GM12878 (cell line): ENCODE measurements at regions not wholly inside any gene's neighbourhood (a gene's known extent, or its start where the extent isn't known, plus 50 kb on each side); places are given as distances from the start of the nearest gene placed in this dataset.

Experiments used
- ATAC-seq: fragments of 200-7000 bp; cut with Tn5 transposase; 3 replicates; pipeline ENCODE4 v1.9.1; 2020; ENCODE audit warnings: mild to moderate bottlenecking, moderate library complexity
- BruUV-seq: library from RNA; stranded (reverse); fragments of 400-500 nt; replicated peaks from 2 replicates; lab custom pipeline; 2021; lab: Mats Ljungman, UMichigan
- CTCF ChIA-PET: fragments of 300-600 bp; sonication (Branson Sonifier 250); formaldehyde crosslinking; extraction: SDS; loops from one replicate; lab custom pipeline; 2021; ENCODE audit warnings: inconsistent platforms; lab: Yijun Ruan, JAX
- POLR2A ChIA-PET: fragments of 350-600 bp; formaldehyde crosslinking; extraction: SDS; loops from one replicate; lab custom pipeline; 2021; ENCODE audit warnings: inconsistent platforms; lab: Charles Lee
- RAD21 ChIA-PET: fragments of 300-600 bp; sonication (Branson Sonifier 250); formaldehyde crosslinking; loops from one replicate; lab custom pipeline; 2023; ENCODE audit warnings: antibody characterized with exemption; ENCODE audit not compliant: unreplicated experiment; lab: Charles Lee
- SMC1A ChIA-PET: fragments of 300-600 bp; sonication (Branson Sonifier 250); formaldehyde crosslinking; loops from one replicate; lab custom pipeline; 2023; ENCODE audit not compliant: unreplicated experiment, uncharacterized antibody; lab: Charles Lee
- DNase-seq: peaks from one replicate; pipeline ENCODE4 v3.0.0-alpha.2; 2011; ENCODE audit warnings: low read depth, low spot score
- FAIRE-seq: peaks from 3 replicates; lab custom pipeline; 2011; peaks lifted over from hg19 to GRCh38; lab: Jason Lieb, UNC
- H2AFZ ChIP-seq: 2 replicates; pipeline ENCODE4 v1.6.0; 2011; ENCODE audit warnings: low read depth, low read length, control low read depth; ENCODE audit not compliant: control insufficient read depth
- H3K27ac ChIP-seq: 2 replicates; pipeline ENCODE4 v1.5.1; 2011; ENCODE audit warnings: control low read depth; ENCODE audit not compliant: control insufficient read depth, insufficient read depth
- H3K27me3 ChIP-seq, 2 experiments: replicated peaks in 1 of 2; 2 replicates each; pipeline versions ENCODE4 v1.6.0 to v1.6.1; 2011; ENCODE audit warnings: low read length in 1 of 2; ENCODE audit not compliant: control insufficient read depth in 2 of 2, insufficient read depth in 2 of 2
- H3K36me3 ChIP-seq, 2 experiments: 2 replicates each; pipeline ENCODE4 v1.5.1; 2011; ENCODE audit warnings: low read length in 1 of 2; ENCODE audit not compliant: control insufficient read depth in 2 of 2, insufficient read depth in 2 of 2
- H3K4me1 ChIP-seq: 2 replicates; pipeline ENCODE4 v1.6.1; 2011; ENCODE audit warnings: mild to moderate bottlenecking, low read length, moderate library complexity, mixed read lengths; ENCODE audit not compliant: control insufficient read depth, insufficient read depth
- H3K4me2 ChIP-seq: 2 replicates; pipeline ENCODE4 v1.6.0; 2011; ENCODE audit warnings: control low read depth; ENCODE audit not compliant: control insufficient read depth, insufficient read depth
- H3K4me3 ChIP-seq: fragments of 200-600 bp; sonication (generic); 2 replicates; pipeline ENCODE4 v1.5.1; 2016
- H3K79me2 ChIP-seq: 2 replicates; pipeline ENCODE4 v1.6.0; 2011; ENCODE audit warnings: low read length; ENCODE audit not compliant: control insufficient read depth, insufficient read depth
- H3K9ac ChIP-seq: 2 replicates; pipeline ENCODE4 v1.8.0; 2011; ENCODE audit warnings: low read length, control low read depth, mixed read lengths; ENCODE audit not compliant: control insufficient read depth, insufficient read depth
- H3K9me3 ChIP-seq: replicated peaks from 3 replicates; pipeline ENCODE4 v1.5.1; 2011; ENCODE audit warnings: mild to moderate bottlenecking, low read length; ENCODE audit not compliant: control insufficient read depth, insufficient read depth
- H4K20me1 ChIP-seq: 2 replicates; pipeline ENCODE4 v1.6.0; 2011; ENCODE audit not compliant: control insufficient read depth, insufficient read depth
- CHD4 ChIP-seq: fragments of 200-600 bp; sonication (generic); IDR thresholded peaks from 2 replicates; pipeline ENCODE4 v1.6.1; 2016; ENCODE audit warnings: mild to moderate bottlenecking
- ETV6 ChIP-seq, 2 experiments: fragments of 450-650 bp in 1 of 2; IDR thresholded peaks in 1 of 2; conservative IDR thresholded peaks in 1 of 2; 2 replicates each; pipeline ENCODE4 v1.6.1; 2014; ENCODE audit warnings: antibody characterized with exemption in 1 of 2, borderline replicate concordance in 1 of 2, low read depth in 1 of 2, mild to moderate bottlenecking in 1 of 2, moderate library complexity in 1 of 2
- FOXK2 ChIP-seq: fragments of 450-650 bp; IDR thresholded peaks from 2 replicates; pipeline ENCODE4 v1.6.1; 2017; ENCODE audit warnings: mild to moderate bottlenecking, moderate library complexity
- KAT2A ChIP-seq: conservative IDR thresholded peaks from 2 replicates; pipeline ENCODE4 v1.6.1; 2011; ENCODE audit warnings: low read depth, low read length; ENCODE audit not compliant: control insufficient read depth
- MXI1 ChIP-seq: fragments of 150-350 bp; IDR thresholded peaks from 2 replicates; pipeline ENCODE4 v1.6.1; 2011; ENCODE audit warnings: low read depth, mild to moderate bottlenecking, inconsistent platforms, low read length, improper control_type of control experiment
- NR2F1 ChIP-seq: fragments of 450-650 bp; conservative IDR thresholded peaks from 2 replicates; pipeline ENCODE4 v1.6.1; 2017; ENCODE audit warnings: mild to moderate bottlenecking
- NRF1 ChIP-seq: conservative IDR thresholded peaks from 2 replicates; pipeline ENCODE4 v1.6.1; 2011; ENCODE audit warnings: mild to moderate bottlenecking, low read depth, low read length, improper control_type of control experiment
- POLR2A ChIP-seq: IDR thresholded peaks from 2 replicates; pipeline ENCODE4 v1.6.1; 2011; ENCODE audit warnings: low read depth, mild to moderate bottlenecking, low read length
- RFX5 ChIP-seq: IDR thresholded peaks from 2 replicates; pipeline ENCODE4 v1.6.1; 2011; ENCODE audit warnings: low read depth, low read length, improper control_type of control experiment
- SIN3A ChIP-seq: IDR thresholded peaks from 2 replicates; pipeline ENCODE4 v1.6.1; 2012; ENCODE audit warnings: low read depth, low read length, improper control_type of control experiment
- SIX5 ChIP-seq: IDR thresholded peaks from 2 replicates; pipeline ENCODE4 v1.6.1; 2011; ENCODE audit warnings: mild to moderate bottlenecking, low read depth, low read length, moderate library complexity; ENCODE audit not compliant: severe bottlenecking
- WGBS: methylation state at CpG from one replicate; pipeline ENCODE4 v1.1.6; 2016; ENCODE audit warnings: low lambda C conversion rate; ENCODE audit not compliant: insufficient replicate concordance, insufficient coverage; ENCODE audit errors: missing lambda C conversion rate; 5-methylcytosine and 5-hydroxymethylcytosine counted together
- in situ Hi-C: fragments of 300-500 bp; cut with MboI; formaldehyde crosslinking; loops from 9 replicates; pipeline ENCODE4 v1.14.3; 2018; ENCODE audit warnings: mixed read lengths
- intact Hi-C: fragments of 100-400 bp; cut with micrococcal nuclease; formaldehyde crosslinking; loops from one replicate; pipeline ENCODE4 v1.14.2; 2022; ENCODE audit not compliant: unreplicated experiment
- TF ChIP-seq, protein P1 (sequence below): fragments of 450-650 bp; IDR thresholded peaks from 2 replicates; pipeline ENCODE4 v1.6.1; 2017; ENCODE audit warnings: mild to moderate bottlenecking, moderate library complexity

DNA sequence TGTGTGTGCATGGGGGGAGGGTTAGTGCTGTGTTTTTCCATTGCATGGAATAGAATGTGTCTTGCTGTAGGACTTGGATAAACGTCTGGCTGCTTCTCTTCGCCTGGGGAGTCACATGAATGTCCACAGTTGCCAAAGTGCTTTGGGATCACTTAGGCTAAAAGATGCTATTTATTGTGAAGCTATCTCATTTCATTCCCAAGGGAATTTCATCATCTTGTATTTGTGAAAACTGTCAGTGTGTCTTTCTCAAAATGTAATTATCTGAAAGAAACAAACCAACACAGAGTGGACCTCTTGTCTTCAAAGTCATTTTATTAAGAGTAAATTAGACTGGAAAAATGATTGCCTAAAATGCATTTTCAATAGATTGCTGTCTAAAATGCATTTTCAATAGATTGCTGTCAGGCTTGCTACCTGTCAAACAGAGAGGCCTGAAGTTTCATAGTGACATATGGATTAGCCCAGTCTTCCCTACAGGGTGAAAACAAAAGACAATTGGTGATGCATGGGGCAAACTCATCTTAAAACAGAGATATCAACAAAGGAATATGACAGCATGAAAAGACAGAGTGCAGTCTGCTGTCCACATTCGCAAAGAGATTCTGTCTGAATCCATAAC, 117.1 kb upstream of the GOLIM4 start:
- H3K9me3 ChIP-seq: no peaks in the 10 kb centered on the region
- ChIA-PET CTCF (interaction anchor here (0.6 to 3.5 kb wide), 8 partner anchors 111 to 691 kb away, joined by 3 to 59 read pairs (median 4); no protein-coding TSS in a partner anchor), SMC1A (interaction anchor here (0.5 to 3.4 kb wide), 5 partner anchors 405 to 668 kb away, joined by 3 to 37 read pairs (median 6); no protein-coding TSS in a partner anchor), RAD21 (interaction anchor here (1.9 to 2.0 kb wide), 4 partner anchors 38 to 635 kb away, joined by 7 to 27 read pairs (median 14); no protein-coding TSS in a partner anchor), POLR2A (no interaction called here)
- in situ Hi-C loops (loop anchor here (5.0 to 10.0 kb wide), 3 partner anchors 262 to 635 kb away; no protein-coding TSS in a partner anchor), intact Hi-C loops (loop anchor here (2.0 to 5.0 kb wide), 2 partner anchors 300 to 408 kb away; no protein-coding TSS in a partner anchor)
- H3K4me3 ChIP-seq: no peak overlapping the region
- ATAC-seq (no peak), FAIRE-seq (no peak), DNase-seq (no peak)
- H4K20me1 ChIP-seq: no peaks in the 10 kb centered on the region
- TF ChIP-seq SIN3A: no peak
- no peak for TF ChIP-seq MXI1
- TF ChIP-seq FOXK2: no peak
- TF ChIP-seq ETV6 (conservative IDR thresholded peaks at IDR 0.05 in 1 of 2, IDR thresholded peaks at IDR 0.05 in 1 of 2; ENCODE audit: borderline replicate concordance in 1 of 2, low read depth in 1 of 2): no peak
- TF ChIP-seq, protein P1, sequence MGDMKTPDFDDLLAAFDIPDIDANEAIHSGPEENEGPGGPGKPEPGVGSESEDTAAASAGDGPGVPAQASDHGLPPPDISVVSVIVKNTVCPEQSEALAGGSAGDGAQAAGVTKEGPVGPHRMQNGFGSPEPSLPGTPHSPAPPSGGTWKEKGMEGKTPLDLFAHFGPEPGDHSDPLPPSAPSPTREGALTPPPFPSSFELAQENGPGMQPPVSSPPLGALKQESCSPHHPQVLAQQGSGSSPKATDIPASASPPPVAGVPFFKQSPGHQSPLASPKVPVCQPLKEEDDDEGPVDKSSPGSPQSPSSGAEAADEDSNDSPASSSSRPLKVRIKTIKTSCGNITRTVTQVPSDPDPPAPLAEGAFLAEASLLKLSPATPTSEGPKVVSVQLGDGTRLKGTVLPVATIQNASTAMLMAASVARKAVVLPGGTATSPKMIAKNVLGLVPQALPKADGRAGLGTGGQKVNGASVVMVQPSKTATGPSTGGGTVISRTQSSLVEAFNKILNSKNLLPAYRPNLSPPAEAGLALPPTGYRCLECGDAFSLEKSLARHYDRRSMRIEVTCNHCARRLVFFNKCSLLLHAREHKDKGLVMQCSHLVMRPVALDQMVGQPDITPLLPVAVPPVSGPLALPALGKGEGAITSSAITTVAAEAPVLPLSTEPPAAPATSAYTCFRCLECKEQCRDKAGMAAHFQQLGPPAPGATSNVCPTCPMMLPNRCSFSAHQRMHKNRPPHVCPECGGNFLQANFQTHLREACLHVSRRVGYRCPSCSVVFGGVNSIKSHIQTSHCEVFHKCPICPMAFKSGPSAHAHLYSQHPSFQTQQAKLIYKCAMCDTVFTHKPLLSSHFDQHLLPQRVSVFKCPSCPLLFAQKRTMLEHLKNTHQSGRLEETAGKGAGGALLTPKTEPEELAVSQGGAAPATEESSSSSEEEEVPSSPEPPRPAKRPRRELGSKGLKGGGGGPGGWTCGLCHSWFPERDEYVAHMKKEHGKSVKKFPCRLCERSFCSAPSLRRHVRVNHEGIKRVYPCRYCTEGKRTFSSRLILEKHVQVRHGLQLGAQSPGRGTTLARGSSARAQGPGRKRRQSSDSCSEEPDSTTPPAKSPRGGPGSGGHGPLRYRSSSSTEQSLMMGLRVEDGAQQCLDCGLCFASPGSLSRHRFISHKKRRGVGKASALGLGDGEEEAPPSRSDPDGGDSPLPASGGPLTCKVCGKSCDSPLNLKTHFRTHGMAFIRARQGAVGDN: no peak
- TF ChIP-seq POLR2A: no peak
- no peak for TF ChIP-seq NRF1
- no peak for TF ChIP-seq SIX5
- no peak for TF ChIP-seq CHD4
- no peak for TF ChIP-seq NR2F1
- TF ChIP-seq KAT2A: no peak
- no peak for TF ChIP-seq RFX5
- H3K4me1 ChIP-seq: peaks cover 3% of the 10 kb centered on the region; the same call in 1 of the 2 replicates
- no peak overlapping the region for H3K4me2 ChIP-seq
- H3K79me2 ChIP-seq: no peaks in the 10 kb centered on the region
- H3K9ac ChIP-seq: no peak overlapping the region
- peak overlapping the region; percentile 1 for H2AFZ ChIP-seq
- H3K27me3 ChIP-seq: no peaks in the 10 kb centered on the region
- no TSS peak for BruUV-seq
- H3K27ac ChIP-seq: no peak overlapping the region
- WGBS: 73% methylated on average over 3 of the region's 3 CpGs
- no peaks in the 10 kb centered on the region for H3K36me3 ChIP-seq
